ENCODE measurements at regions not wholly inside any gene's neighbourhood (a gene's known extent, or its start where the extent isn't known, plus 50 kb on each side); places are given as distances from the start of the nearest gene placed in this dataset.

DNA sequence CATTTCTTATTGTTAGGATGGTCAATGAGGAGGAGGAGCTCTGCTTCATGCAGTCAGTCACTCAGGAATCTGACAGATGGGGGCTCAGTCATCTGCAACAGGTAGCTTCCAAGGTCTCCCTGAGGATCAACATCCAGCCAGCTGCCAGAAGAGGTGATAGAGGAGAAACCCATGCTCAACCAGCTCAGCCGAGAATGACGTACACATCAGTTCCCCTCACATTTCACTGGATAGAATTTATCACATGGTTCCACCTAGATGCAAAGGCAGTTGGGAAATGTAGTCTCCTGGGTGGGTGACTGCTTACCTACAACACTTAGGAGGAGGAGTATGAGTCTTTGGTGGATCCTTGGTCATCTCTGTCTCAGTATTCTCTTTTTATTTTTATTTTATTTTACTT is 144.5 kb downstream of the CEBPB start:
- no peak for TF ChIP-seq POLR2A (IDR thresholded peaks at IDR 0.05)
- TF ChIP-seq POLR2AphosphoS5 (IDR thresholded peaks at IDR 0.05) = no peak
- TF ChIP-seq, protein P1, sequence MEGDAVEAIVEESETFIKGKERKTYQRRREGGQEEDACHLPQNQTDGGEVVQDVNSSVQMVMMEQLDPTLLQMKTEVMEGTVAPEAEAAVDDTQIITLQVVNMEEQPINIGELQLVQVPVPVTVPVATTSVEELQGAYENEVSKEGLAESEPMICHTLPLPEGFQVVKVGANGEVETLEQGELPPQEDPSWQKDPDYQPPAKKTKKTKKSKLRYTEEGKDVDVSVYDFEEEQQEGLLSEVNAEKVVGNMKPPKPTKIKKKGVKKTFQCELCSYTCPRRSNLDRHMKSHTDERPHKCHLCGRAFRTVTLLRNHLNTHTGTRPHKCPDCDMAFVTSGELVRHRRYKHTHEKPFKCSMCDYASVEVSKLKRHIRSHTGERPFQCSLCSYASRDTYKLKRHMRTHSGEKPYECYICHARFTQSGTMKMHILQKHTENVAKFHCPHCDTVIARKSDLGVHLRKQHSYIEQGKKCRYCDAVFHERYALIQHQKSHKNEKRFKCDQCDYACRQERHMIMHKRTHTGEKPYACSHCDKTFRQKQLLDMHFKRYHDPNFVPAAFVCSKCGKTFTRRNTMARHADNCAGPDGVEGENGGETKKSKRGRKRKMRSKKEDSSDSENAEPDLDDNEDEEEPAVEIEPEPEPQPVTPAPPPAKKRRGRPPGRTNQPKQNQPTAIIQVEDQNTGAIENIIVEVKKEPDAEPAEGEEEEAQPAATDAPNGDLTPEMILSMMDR (IDR thresholded peaks at IDR 0.05) = no peak
- Histone ChIP-seq H3K27ac (peak overlapping the region; percentile 3 to 76), H3K9me3 (no peaks in the 10 kb centered on the region), H3K27me3 (no peaks in the 10 kb centered on the region), H3K36me3 (no peaks in the 10 kb centered on the region), H3K4me3 (no peak overlapping the region), H3K4me1 (peaks cover 15 to 26% of the 10 kb centered on the region in 2 donors)
- intact Hi-C loops (cut with DNase I; ENCODE audit: low total_unique reads) = no loop called here
- DNase-seq (ENCODE audit: low spot score in 2 of 2) = peak in 1 of 2 donors; percentile 66

DNA sequence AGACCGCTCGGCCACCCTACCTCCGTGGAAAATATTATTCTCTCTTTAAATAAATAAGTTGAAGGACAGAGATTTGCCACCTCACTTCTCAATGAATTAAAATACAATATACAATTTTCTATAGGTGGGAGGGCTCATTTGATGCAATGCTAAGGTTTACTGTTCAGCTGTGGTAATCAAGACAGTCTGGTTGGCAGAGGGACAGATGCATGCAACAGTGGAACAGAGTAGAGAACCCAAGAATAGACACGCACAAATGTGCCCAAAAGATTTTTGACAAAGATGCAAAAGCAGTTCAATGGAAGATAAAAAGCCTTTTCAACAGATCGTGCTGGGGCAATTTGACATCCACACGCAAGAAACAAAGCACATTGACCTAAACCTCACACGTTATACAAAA is 145.2 kb downstream of the CEBPB start:
- no peak for TF ChIP-seq POLR2A (IDR thresholded peaks at IDR 0.05)
- TF ChIP-seq, protein P1 (IDR thresholded peaks at IDR 0.05) = no peak
- no peak for TF ChIP-seq POLR2AphosphoS5 (IDR thresholded peaks at IDR 0.05)
- Histone ChIP-seq H3K27me3 (no peaks in the 10 kb centered on the region), H3K27ac (peak overlapping the region in 1 of 2 donors; percentile 8), H3K4me1 (peaks cover 12 to 22% of the 10 kb centered on the region in 2 donors), H3K36me3 (no peaks in the 10 kb centered on the region), H3K9me3 (no peaks in the 10 kb centered on the region), H3K4me3 (no peak overlapping the region)
- DNase-seq (ENCODE audit: low spot score in 2 of 2) = no peak
- intact Hi-C loops (cut with DNase I; ENCODE audit: low total_unique reads) = no loop called here

GRCh38 chr20:50336661-50337060 is 146.0 kb downstream of the CEBPB start:
- DNase-seq (ENCODE audit: low spot score in 2 of 2) = no peak
- TF ChIP-seq POLR2A (IDR thresholded peaks at IDR 0.05) (no peak), POLR2AphosphoS5 (IDR thresholded peaks at IDR 0.05) (no peak)
- TF ChIP-seq, protein P1 (IDR thresholded peaks at IDR 0.05) = no peak
- no peaks in the 10 kb centered on the region for H3K9me3 ChIP-seq
- intact Hi-C loops (cut with DNase I; ENCODE audit: low total_unique reads) = no loop called here
- H3K4me3 ChIP-seq = no peak overlapping the region
- no peaks in the 10 kb centered on the region for H3K27me3 ChIP-seq
- peaks cover 4 to 16% of the 10 kb centered on the region in 2 donors for H3K4me1 ChIP-seq
- H3K36me3 ChIP-seq = no peaks in the 10 kb centered on the region
- H3K27ac ChIP-seq = no peak overlapping the region

DNA sequence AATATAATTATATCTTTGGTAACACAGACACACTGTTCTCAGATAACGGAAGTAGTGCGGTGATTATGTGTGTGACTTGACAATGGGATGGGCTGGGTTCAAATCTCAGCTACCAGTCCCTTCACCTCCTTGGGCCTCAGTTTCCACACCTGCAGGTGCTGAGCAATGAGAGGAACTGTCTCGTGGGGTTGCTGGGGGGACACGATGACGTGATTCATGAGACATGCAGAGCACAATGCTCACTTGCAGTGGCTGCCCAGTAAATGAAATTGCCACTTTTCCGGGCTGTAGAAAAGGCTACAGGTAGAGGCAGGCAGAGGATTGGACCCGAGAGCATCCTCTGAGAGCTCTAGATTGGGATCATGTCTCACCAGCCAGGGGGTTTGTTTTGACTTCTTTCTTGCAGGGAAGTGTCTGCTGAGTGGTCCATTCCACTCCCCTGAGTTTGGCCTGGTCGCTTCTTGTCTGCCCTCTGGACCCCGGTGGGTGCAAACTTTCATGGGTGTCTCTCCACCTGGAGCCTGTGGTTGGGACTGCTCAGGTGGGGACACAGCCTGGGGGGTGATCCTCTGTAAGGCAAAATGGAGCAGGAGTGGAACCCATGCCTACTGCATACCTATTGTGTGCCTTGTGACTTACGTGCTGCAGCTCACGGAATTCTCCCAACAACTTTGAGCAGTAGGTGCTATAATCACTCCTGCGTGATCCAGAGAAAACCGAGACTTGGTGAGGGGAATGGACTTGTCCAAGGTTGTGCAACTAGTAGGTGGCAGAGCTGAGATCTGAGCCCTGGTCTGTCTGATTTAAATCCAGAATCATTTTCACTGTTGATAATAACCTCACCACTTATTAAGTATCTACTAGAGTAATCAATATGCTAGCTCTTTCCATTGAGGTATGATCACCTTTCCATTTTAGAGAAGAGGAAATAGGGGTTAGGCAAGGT is 147.2 kb downstream of the CEBPB start:
- TF ChIP-seq POLR2A (IDR thresholded peaks at IDR 0.05) = no peak
- TF ChIP-seq, protein P1 (IDR thresholded peaks at IDR 0.05) = no peak
- TF ChIP-seq POLR2AphosphoS5 (IDR thresholded peaks at IDR 0.05) = no peak
- Histone ChIP-seq H3K9me3 (no peaks in the 10 kb centered on the region), H3K27me3 (no peaks in the 10 kb centered on the region), H3K27ac (peak overlapping the region; percentile 86 to 91), H3K4me1 (peaks cover 4 to 11% of the 10 kb centered on the region in 2 donors), H3K4me3 (peak overlapping the region in 1 of 3 donors; percentile 50), H3K36me3 (no peaks in the 10 kb centered on the region)
- no peak for DNase-seq (ENCODE audit: low spot score in 2 of 2)
- intact Hi-C loops (cut with DNase I; ENCODE audit: low total_unique reads) = no loop called here

Data from breast epithelium (tissue), 4 donors.